ENCODE measurements at regions not wholly inside any gene's neighbourhood (a gene's known extent, or its start where the extent isn't known, plus 50 kb on each side); places are given as distances from the start of the nearest gene placed in this dataset.

GRCh38 chr15:70318594-70319465 lies 221.1 kb upstream of the TLE3 start:
- H3K56ac ChIP-seq (replicated peaks; ENCODE audit: insufficient read length, low read depth, low read length) = no peak overlapping the region
- H3K18ac ChIP-seq (ENCODE audit: extremely low read depth, low read length) = no peak overlapping the region
- no peak overlapping the region for H3K4me3 ChIP-seq (ENCODE audit: extremely low read depth in 1 of 4, insufficient read depth in 2 of 4, low read depth in 3 of 4, low read length in 4 of 4)
- no peak overlapping the region for H3K9ac ChIP-seq (replicated peaks in 1 of 4; ENCODE audit: extremely low read depth in 1 of 4, low read depth in 3 of 4, low read length in 3 of 4)
- H2BK5ac ChIP-seq (ENCODE audit: low read depth, low read length) = no peak overlapping the region
- H2BK12ac ChIP-seq (ENCODE audit: low read depth, low read length) = no peak overlapping the region
- H3K27ac ChIP-seq (ENCODE audit: low read depth, low read length) = no peak overlapping the region
- no peak overlapping the region for H4K91ac ChIP-seq (replicated peaks; ENCODE audit: insufficient read length, low read length)
- H2BK120ac ChIP-seq (replicated peaks; ENCODE audit: low read depth, low read length) = no peak overlapping the region
- no peak overlapping the region for H2AK5ac ChIP-seq (ENCODE audit: low read depth, low read length)
- H3K4me1 ChIP-seq (replicated peaks in 1 of 4; ENCODE audit: control insufficient read depth in 3 of 4, insufficient read depth in 4 of 4, low read length in 3 of 4) = peaks cover 0 to 17% (median 6%) of the 10 kb centered on the region in 4 experiments; a peak in 3 of 7 replicates
- no peaks in the 10 kb centered on the region for H3K23me2 ChIP-seq (ENCODE audit: low read depth, low read length)
- no peak overlapping the region for H2AFZ ChIP-seq (ENCODE audit: low read length)
- H2BK20ac ChIP-seq (ENCODE audit: low read length) = no peak overlapping the region
- FAIRE-seq = no peak
- no peaks in the 10 kb centered on the region for H3K9me3 ChIP-seq (ENCODE audit: insufficient read depth in 2 of 2, low read depth in 1 of 2, low read length in 1 of 2)
- WGBS, 2 experiments (ENCODE audit: extremely low coverage in 1 of 2, insufficient coverage in 1 of 2, insufficient read length in 1 of 2, insufficient replicate concordance in 2 of 2, low coverage in 1 of 2, low lambda C conversion rate in 2 of 2, missing lambda C conversion rate in 1 of 2) = 80% methylated on average over 11 of the region's 11 CpGs; no CpG with 5 or more reads in 1 of the 2 experiments
- H3K4ac ChIP-seq (replicated peaks; ENCODE audit: insufficient read length, low read depth, low read length) = no peak overlapping the region
- H3K4me2 ChIP-seq (ENCODE audit: insufficient read depth in 1 of 2, low read depth in 2 of 2, low read length in 2 of 2) = no peak overlapping the region
- no peaks in the 10 kb centered on the region for H3K79me1 ChIP-seq (ENCODE audit: low read depth, low read length)
- H3K27me3 ChIP-seq (replicated peaks in 1 of 4; ENCODE audit: control insufficient read depth in 3 of 4, extremely low read depth in 1 of 4, insufficient read depth in 3 of 4, low read length in 3 of 4) = no peaks in the 10 kb centered on the region; a peak in 1 of 7 replicates
- H4K5ac ChIP-seq (ENCODE audit: insufficient read length, low read depth, low read length) = no peak overlapping the region
- H3K79me2 ChIP-seq (ENCODE audit: control insufficient read depth in 1 of 2, insufficient read depth in 2 of 2, low read length in 2 of 2) = no peaks in the 10 kb centered on the region
- no peaks in the 10 kb centered on the region for H4K20me1 ChIP-seq (replicated peaks in 1 of 2; ENCODE audit: control insufficient read depth in 1 of 2, insufficient read depth in 2 of 2, low read length in 2 of 2)
- ChIA-PET POLR2A (ENCODE audit: partially characterized antibody) (no interaction called here), CTCF (ENCODE audit: partially characterized antibody) (interaction anchor here (1.1 kb wide), 1 partner anchor 34 kb away, joined by 3 read pairs; no protein-coding TSS in a partner anchor)
- H2BK15ac ChIP-seq (ENCODE audit: low read length) = no peak overlapping the region
- no peaks in the 10 kb centered on the region for H3K36me3 ChIP-seq (ENCODE audit: control insufficient read depth in 2 of 4, insufficient read depth in 4 of 4, low read length in 3 of 4)
- H3K23ac ChIP-seq (ENCODE audit: insufficient read length) = no peak overlapping the region
- H3K14ac ChIP-seq (ENCODE audit: insufficient read length) = no peak overlapping the region
- no peak for DNase-seq (ENCODE audit: low read depth in 1 of 2, low spot score in 2 of 2)
- no peak overlapping the region for H4K8ac ChIP-seq (ENCODE audit: extremely low read depth, insufficient read depth, low read length)
- TF ChIP-seq ZNF274 (IDR thresholded peaks at IDR 0.05; ENCODE audit: borderline replicate concordance, extremely low read depth, low read length) = no peak
- TF ChIP-seq NANOG (IDR thresholded peaks at IDR 0.05; ENCODE audit: insufficient read depth, low read depth, low read length, poor library complexity, severe bottlenecking) = no peak
- TF ChIP-seq TAF7 (optimal IDR thresholded peaks at IDR 0.05; ENCODE audit: borderline replicate concordance, low read depth, low read length) = no peak
- TF ChIP-seq USF2 (IDR thresholded peaks at IDR 0.05; ENCODE audit: low read length) = no peak
- TF ChIP-seq NRF1 (IDR thresholded peaks at IDR 0.05; ENCODE audit: low read depth, low read length) = no peak
- no peak for TF ChIP-seq BACH1 (IDR thresholded peaks at IDR 0.05; ENCODE audit: low read length)
- TF ChIP-seq BCL11A (IDR thresholded peaks at IDR 0.05; ENCODE audit: low read depth in 2 of 2, low read length in 2 of 2) = no peak
- no peak for TF ChIP-seq RNF2 (IDR thresholded peaks at IDR 0.05; ENCODE audit: borderline replicate concordance, low read depth, low read length, missing control alignments, poor library complexity, severe bottlenecking)
- no peak for TF ChIP-seq CHD1 (IDR thresholded peaks at IDR 0.05; ENCODE audit: low read depth, low read length)
- TF ChIP-seq CHD2 (IDR thresholded peaks at IDR 0.05; ENCODE audit: low read length) = no peak
- TF ChIP-seq SRF (IDR thresholded peaks at IDR 0.05; ENCODE audit: low read depth, low read length) = no peak

Data from H1 (cell line).